ENCODE measurements at regions not wholly inside any gene's neighbourhood (a gene's known extent, or its start where the extent isn't known, plus 50 kb on each side); places are given as distances from the start of the nearest gene placed in this dataset.

DNA sequence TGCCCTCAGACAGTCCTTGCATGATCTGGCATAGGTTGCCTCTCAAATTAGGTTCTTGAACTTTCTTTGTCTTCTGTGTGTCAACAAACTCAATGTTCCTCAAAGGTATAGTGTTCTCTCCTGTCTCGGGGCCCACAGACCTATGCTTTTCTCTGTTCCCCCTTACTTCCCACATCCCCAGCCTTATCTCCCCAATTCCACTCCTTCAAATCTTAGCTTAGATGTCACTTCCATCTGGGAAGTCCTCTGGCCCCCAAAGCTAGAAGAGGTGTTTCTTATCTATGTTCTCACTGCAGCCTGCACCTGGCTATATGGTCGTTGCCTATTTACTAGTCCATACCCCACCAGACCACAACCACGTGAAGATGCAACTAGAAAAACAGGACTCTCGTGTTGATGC is 134.6 kb upstream of the MYCN start:
- TF ChIP-seq RXRA (IDR thresholded peaks at IDR 0.05; ENCODE audit: insufficient read depth, low read depth, low read length), result no peak
- no peak for TF ChIP-seq POLR2A (IDR thresholded peaks at IDR 0.05; ENCODE audit: control extremely low read depth in 1 of 2, low read depth in 2 of 2, low read length in 2 of 2)
- TF ChIP-seq EZH2 (IDR thresholded peaks at IDR 0.05; ENCODE audit: low read depth, low read length, severe bottlenecking), result no peak
- no peak for TF ChIP-seq CTCF (IDR thresholded peaks at IDR 0.05; ENCODE audit: control extremely low read depth in 1 of 3, insufficient read depth in 1 of 3, low read depth in 1 of 3, low read length in 3 of 3)
- TF ChIP-seq POLR2AphosphoS5 (IDR thresholded peaks at IDR 0.05; ENCODE audit: low read depth, low read length), result no peak
- TF ChIP-seq TCF12 (IDR thresholded peaks at IDR 0.05; ENCODE audit: low read depth, low read length), result no peak
- no peak for TF ChIP-seq GTF2F1 (IDR thresholded peaks at IDR 0.05; ENCODE audit: borderline replicate concordance, low read depth, low read length)
- no peak for TF ChIP-seq RAD21 (IDR thresholded peaks at IDR 0.05 in 1 of 2, conservative IDR thresholded peaks at IDR 0.05 in 1 of 2; ENCODE audit: low read depth in 2 of 2, low read length in 2 of 2)
- TF ChIP-seq SIN3A (conservative IDR thresholded peaks at IDR 0.05 in 1 of 2, IDR thresholded peaks at IDR 0.05 in 1 of 2; ENCODE audit: low read depth in 1 of 2, low read length in 2 of 2), result no peak
- TF ChIP-seq RBBP5 (IDR thresholded peaks at IDR 0.05; ENCODE audit: borderline replicate concordance, low read depth, low read length), result no peak
- TF ChIP-seq HDAC6 (IDR thresholded peaks at IDR 0.05; ENCODE audit: low read depth, low read length), result no peak
- no peak for TF ChIP-seq ZNF274 (IDR thresholded peaks at IDR 0.05; ENCODE audit: borderline replicate concordance, extremely low read depth, low read length)
